KMS-11 (cell line): ENCODE measurements at regions not wholly inside any gene's neighbourhood (a gene's known extent, or its start where the extent isn't known, plus 50 kb on each side); places are given as distances from the start of the nearest gene placed in this dataset.

Source experiments
- H2AFZ ChIP-seq: fragments of 200-600 bp; sonication (generic); 2 replicates; pipeline ENCODE4 v1.6.1; 2016; ENCODE audit warnings: antibody characterized with exemption, mixed run types, low read depth
- H3K27ac ChIP-seq: fragments of 200-600 bp; sonication (generic); 2 replicates; pipeline ENCODE4 v1.6.1; 2016; ENCODE audit warnings: mild to moderate bottlenecking, mixed run types
- H3K27me3 ChIP-seq: fragments of 200-600 bp; sonication (generic); 2 replicates; pipeline ENCODE4 v1.6.1; 2017; ENCODE audit warnings: mild to moderate bottlenecking, low read depth, mixed run types, moderate library complexity; ENCODE audit not compliant: insufficient read depth
- H3K36me3 ChIP-seq: fragments of 200-600 bp; sonication (generic); 2 replicates; pipeline ENCODE4 v1.6.1; 2017; ENCODE audit warnings: mild to moderate bottlenecking, mixed run types; ENCODE audit not compliant: insufficient read depth
- H3K4me1 ChIP-seq: fragments of 200-600 bp; sonication (generic); 2 replicates; pipeline ENCODE4 v1.6.1; 2016; ENCODE audit warnings: mild to moderate bottlenecking, low read depth, mixed run types; ENCODE audit not compliant: poor library complexity, severe bottlenecking
- H3K4me2 ChIP-seq: fragments of 200-600 bp; sonication (generic); 2 replicates; pipeline ENCODE4 v1.7.0; 2016; ENCODE audit warnings: mild to moderate bottlenecking, mixed run types
- H3K4me3 ChIP-seq: fragments of 200-600 bp; sonication (generic); IDR thresholded peaks from 2 replicates; pipeline ENCODE4 v1.6.1; 2017; ENCODE audit warnings: low read depth, low read length, mixed read lengths; ENCODE audit not compliant: insufficient read depth
- H3K79me2 ChIP-seq: fragments of 200-600 bp; sonication (generic); 2 replicates; pipeline ENCODE4 v1.6.1; 2016; ENCODE audit warnings: low read depth, mixed run types; ENCODE audit not compliant: insufficient read depth
- H3K9ac ChIP-seq: fragments of 200-600 bp; sonication (generic); 2 replicates; pipeline ENCODE4 v1.6.1; 2016; ENCODE audit warnings: mild to moderate bottlenecking, mixed run types
- H4K20me1 ChIP-seq: fragments of 200-600 bp; sonication (generic); 2 replicates; pipeline ENCODE4 v1.6.1; 2016; ENCODE audit warnings: mild to moderate bottlenecking, mixed run types; ENCODE audit not compliant: insufficient read depth
- TF ChIP-seq, protein P1 (sequence below): fragments of 200-600 bp; sonication (generic); conservative IDR thresholded peaks from 2 replicates; pipeline ENCODE4 v1.6.1; 2017; ENCODE audit warnings: low read depth, mild to moderate bottlenecking, antibody characterized with exemption, low read length, moderate library complexity, mixed read lengths

DNA sequence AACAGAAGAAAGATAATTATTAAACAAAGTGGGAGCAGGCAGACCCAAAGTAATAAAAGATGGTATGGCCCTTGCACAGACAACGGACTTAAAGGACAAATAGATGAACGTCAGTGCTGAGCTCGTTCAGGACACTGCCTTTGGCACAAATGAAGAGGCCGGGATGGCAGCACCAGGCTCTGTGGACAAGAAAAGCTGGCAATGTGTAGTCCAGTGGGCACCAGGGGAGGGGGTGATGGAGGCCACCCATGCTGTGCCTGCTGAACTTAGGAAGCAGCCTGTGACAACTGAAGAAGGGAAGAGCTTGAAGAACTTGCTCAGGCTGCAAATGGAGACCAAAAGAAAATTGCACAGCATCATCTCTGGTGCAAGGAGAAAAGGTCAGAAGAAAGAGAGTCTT is 131.0 kb downstream of the ANKRD60 start:
- H3K4me2 ChIP-seq, result no peak overlapping the region
- no peaks in the 10 kb centered on the region for H3K36me3 ChIP-seq
- H3K4me3 ChIP-seq, result no peak overlapping the region
- no peaks in the 10 kb centered on the region for H3K4me1 ChIP-seq
- H3K9ac ChIP-seq, result no peak overlapping the region
- TF ChIP-seq, protein P1, sequence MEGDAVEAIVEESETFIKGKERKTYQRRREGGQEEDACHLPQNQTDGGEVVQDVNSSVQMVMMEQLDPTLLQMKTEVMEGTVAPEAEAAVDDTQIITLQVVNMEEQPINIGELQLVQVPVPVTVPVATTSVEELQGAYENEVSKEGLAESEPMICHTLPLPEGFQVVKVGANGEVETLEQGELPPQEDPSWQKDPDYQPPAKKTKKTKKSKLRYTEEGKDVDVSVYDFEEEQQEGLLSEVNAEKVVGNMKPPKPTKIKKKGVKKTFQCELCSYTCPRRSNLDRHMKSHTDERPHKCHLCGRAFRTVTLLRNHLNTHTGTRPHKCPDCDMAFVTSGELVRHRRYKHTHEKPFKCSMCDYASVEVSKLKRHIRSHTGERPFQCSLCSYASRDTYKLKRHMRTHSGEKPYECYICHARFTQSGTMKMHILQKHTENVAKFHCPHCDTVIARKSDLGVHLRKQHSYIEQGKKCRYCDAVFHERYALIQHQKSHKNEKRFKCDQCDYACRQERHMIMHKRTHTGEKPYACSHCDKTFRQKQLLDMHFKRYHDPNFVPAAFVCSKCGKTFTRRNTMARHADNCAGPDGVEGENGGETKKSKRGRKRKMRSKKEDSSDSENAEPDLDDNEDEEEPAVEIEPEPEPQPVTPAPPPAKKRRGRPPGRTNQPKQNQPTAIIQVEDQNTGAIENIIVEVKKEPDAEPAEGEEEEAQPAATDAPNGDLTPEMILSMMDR, result no peak
- H2AFZ ChIP-seq, result no peak overlapping the region
- no peak overlapping the region for H3K27ac ChIP-seq
- H3K79me2 ChIP-seq, result no peaks in the 10 kb centered on the region
- no peaks in the 10 kb centered on the region for H4K20me1 ChIP-seq
- peaks cover 21% of the 10 kb centered on the region; the same call in 1 of the 2 replicates for H3K27me3 ChIP-seq

DNA sequence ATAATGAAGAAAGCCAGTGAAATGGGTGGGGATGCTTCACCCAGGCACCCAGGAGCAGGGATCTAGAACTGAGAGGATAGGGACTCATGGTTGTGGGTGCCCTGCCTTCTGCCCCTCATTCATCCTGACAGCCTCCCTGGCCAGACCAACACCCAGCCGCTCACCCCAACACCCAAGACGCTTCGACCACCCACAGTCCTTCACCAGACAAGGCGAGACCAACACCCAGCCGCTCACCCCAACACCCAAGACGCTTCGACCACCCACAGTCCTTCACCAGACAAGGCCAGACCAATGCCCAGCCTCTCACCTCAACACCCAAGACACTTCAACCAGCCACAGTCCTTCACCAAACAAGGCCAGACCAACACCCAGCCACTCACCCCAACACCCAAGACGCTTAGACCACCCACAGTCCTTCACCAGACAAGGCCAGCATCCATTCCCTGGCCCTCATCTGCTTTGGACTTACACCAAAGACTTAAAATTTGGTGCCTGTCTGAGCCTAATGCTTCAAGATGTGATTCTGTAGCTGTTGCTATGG is 131.5 kb downstream of the ANKRD60 start:
- no peaks in the 10 kb centered on the region for H3K4me1 ChIP-seq
- H3K79me2 ChIP-seq, result no peaks in the 10 kb centered on the region
- H3K36me3 ChIP-seq, result no peaks in the 10 kb centered on the region
- no peak overlapping the region for H3K4me2 ChIP-seq
- no peak overlapping the region for H3K27ac ChIP-seq
- no peak overlapping the region for H3K9ac ChIP-seq
- H3K4me3 ChIP-seq, result no peak overlapping the region
- peaks cover 19% of the 10 kb centered on the region; the same call in 1 of the 2 replicates for H3K27me3 ChIP-seq
- no peak overlapping the region for H2AFZ ChIP-seq
- no peaks in the 10 kb centered on the region for H4K20me1 ChIP-seq
- TF ChIP-seq, protein P1, result no peak

DNA sequence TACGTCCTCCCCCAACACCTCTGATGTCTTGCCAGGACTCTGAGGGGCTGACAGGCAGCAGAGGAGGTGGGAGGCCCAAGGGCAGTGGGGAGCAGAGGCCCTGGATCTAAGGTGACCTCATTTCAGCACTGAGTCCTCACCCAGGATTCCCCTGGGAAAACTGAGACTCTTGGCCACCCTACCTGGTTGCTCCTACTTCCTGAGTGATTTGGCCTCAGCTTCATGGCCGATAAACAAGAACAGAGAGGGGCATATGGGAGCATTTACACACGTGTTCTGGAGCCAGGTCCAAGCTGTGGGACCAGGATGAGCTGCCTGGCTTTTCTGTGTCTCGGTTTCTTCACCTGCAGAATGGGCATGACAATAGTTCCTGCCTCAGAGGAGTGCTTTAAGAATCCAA is 133.8 kb downstream of the ANKRD60 start:
- no peak overlapping the region for H3K9ac ChIP-seq
- H4K20me1 ChIP-seq, result no peaks in the 10 kb centered on the region
- no peak overlapping the region for H2AFZ ChIP-seq
- no peak overlapping the region for H3K27ac ChIP-seq
- no peak overlapping the region for H3K4me3 ChIP-seq
- H3K4me1 ChIP-seq, result no peaks in the 10 kb centered on the region
- TF ChIP-seq, protein P1, result no peak
- H3K27me3 ChIP-seq, result peaks cover 14% of the 10 kb centered on the region; the same call in 1 of the 2 replicates
- H3K79me2 ChIP-seq, result no peaks in the 10 kb centered on the region
- no peaks in the 10 kb centered on the region for H3K36me3 ChIP-seq
- no peak overlapping the region for H3K4me2 ChIP-seq

DNA sequence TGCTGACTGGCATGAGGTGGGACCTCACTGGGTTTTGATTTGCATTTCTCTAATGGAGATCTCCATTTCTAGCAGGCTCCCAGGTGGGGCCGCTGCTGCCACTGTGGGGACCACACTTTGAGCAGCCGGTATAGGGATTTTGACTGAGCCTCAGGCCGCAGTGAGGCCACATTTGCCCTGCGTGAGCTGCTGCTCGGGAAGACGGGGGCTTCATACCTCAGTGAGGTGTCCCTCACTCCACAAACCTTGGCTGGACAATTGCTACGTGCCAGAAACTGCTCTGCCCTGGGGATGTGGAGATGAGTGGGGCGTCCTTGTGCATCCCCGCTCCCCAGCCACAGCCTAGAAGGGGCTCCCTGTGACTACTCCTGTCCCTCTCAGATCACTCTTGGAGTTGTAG is 134.3 kb downstream of the ANKRD60 start:
- no peaks in the 10 kb centered on the region for H3K36me3 ChIP-seq
- H3K9ac ChIP-seq, result no peak overlapping the region
- H3K4me2 ChIP-seq, result no peak overlapping the region
- peaks cover 14% of the 10 kb centered on the region; the same call in 1 of the 2 replicates for H3K27me3 ChIP-seq
- no peaks in the 10 kb centered on the region for H3K4me1 ChIP-seq
- H2AFZ ChIP-seq, result no peak overlapping the region
- H4K20me1 ChIP-seq, result no peaks in the 10 kb centered on the region
- H3K27ac ChIP-seq, result no peak overlapping the region
- H3K4me3 ChIP-seq, result no peak overlapping the region
- no peaks in the 10 kb centered on the region for H3K79me2 ChIP-seq
- TF ChIP-seq, protein P1, result no peak
